HCT116 (cell line): ENCODE measurements at regions not wholly inside any gene's neighbourhood (a gene's known extent, or its start where the extent isn't known, plus 50 kb on each side); places are given as distances from the start of the nearest gene placed in this dataset.

Experiments used
- ATAC-seq: fragments of 200-7000 bp; cut with Tn5 transposase; 2 replicates; pipeline ENCODE4 v1.9.1; 2020; ENCODE audit warnings: mild to moderate bottlenecking, moderate library complexity
- BruUV-seq: library from RNA; stranded (reverse); fragments of 400-500 nt; replicated peaks from 2 replicates; lab custom pipeline; 2021; lab: Mats Ljungman, UMichigan
- CTCF ChIA-PET: fragments of 300-600 bp; sonication (Branson Sonifier 250); formaldehyde crosslinking; loops from one replicate; lab custom pipeline; 2021; ENCODE audit warnings: antibody characterized with exemption; lab: Charles Lee
- POLR2A ChIA-PET: fragments of 300-600, 350-600 bp; sonication (Branson Sonifier 250); formaldehyde crosslinking; loops from one replicate; lab custom pipeline; 2021; ENCODE audit warnings: antibody characterized with exemption; lab: Charles Lee
- RAD21 ChIA-PET, 2 experiments: fragments of 300-600 bp; sonication (Branson Sonifier 250); formaldehyde crosslinking; loops; one replicate each; lab custom pipeline; 2023; ENCODE audit warnings: low total read pairs in 2 of 2; ENCODE audit not compliant: uncharacterized antibody in 2 of 2, unreplicated experiment in 2 of 2, low non-redundant PET in 1 of 2; lab: Charles Lee
- DNase-seq: peaks from one replicate; pipeline ENCODE4 v3.0.0-alpha.2; 2010; ENCODE audit warnings: low read depth, low spot score
- H2AFZ ChIP-seq: fragments of 200-600 bp; shearing (Covaris generic), sonication (generic); 2 replicates; pipeline ENCODE4 v1.6.1; 2017; ENCODE audit warnings: low read depth, mixed run types, mixed read lengths, antibody characterized with exemption, low read length; ENCODE audit not compliant: poor library complexity, severe bottlenecking
- H3K27ac ChIP-seq: 2 replicates; pipeline ENCODE4 v1.5.1; 2012; ENCODE audit warnings: low read depth, low read length
- H3K27me3 ChIP-seq: fragments of 200-600 bp; sonication (generic); 2 replicates; pipeline ENCODE4 v1.6.1; 2016; ENCODE audit warnings: mixed run types, low read length, mixed read lengths; ENCODE audit not compliant: insufficient read depth
- H3K36me3 ChIP-seq, 2 experiments: fragments of 200-500 bp in 1 of 2; fragments of 200-600 bp in 1 of 2; sonication (Bioruptor generic) in 1 of 2; sonication (generic) in 1 of 2; 2 replicates each; pipeline versions ENCODE4 v1.5.1 to v1.6.1; 2014 to 2016; ENCODE audit warnings: low read length in 2 of 2, inconsistent platforms in 1 of 2, mixed read lengths in 1 of 2, mixed run types in 1 of 2; ENCODE audit not compliant: insufficient read depth in 2 of 2, control insufficient read depth in 1 of 2
- H3K4me1 ChIP-seq, 2 experiments: fragments of 200-600 bp in 1 of 2; sonication (generic) in 1 of 2; 2 replicates each; pipeline versions ENCODE4 v1.5.1 to v1.6.1; 2012 to 2017; ENCODE audit warnings: low read length in 2 of 2, inconsistent platforms in 1 of 2, mild to moderate bottlenecking in 1 of 2, mixed read lengths in 1 of 2, mixed run types in 1 of 2, moderate library complexity in 1 of 2; ENCODE audit not compliant: insufficient read depth in 2 of 2, control insufficient read depth in 1 of 2
- H3K4me2 ChIP-seq: fragments of 200-600 bp; sonication (generic); 2 replicates; pipeline ENCODE4 v1.6.1; 2017; ENCODE audit warnings: mixed run types, low read length, mixed read lengths
- H3K4me3 ChIP-seq, 2 experiments: fragments of 200-600 bp in 1 of 2; sonication (generic) in 1 of 2; replicated peaks in 1 of 2; 2 replicates each; pipeline ENCODE4 v1.5.1; 2011 to 2016; ENCODE audit warnings: low read length in 2 of 2, control low read depth in 1 of 2, low read depth in 1 of 2, mild to moderate bottlenecking in 1 of 2, mixed read lengths in 1 of 2, mixed run types in 1 of 2
- H3K79me2 ChIP-seq: fragments of 200-600 bp; sonication (generic); 2 replicates; pipeline ENCODE4 v1.6.1; 2017; ENCODE audit warnings: mild to moderate bottlenecking, mixed run types, low read length, moderate library complexity, mixed read lengths; ENCODE audit not compliant: insufficient read depth
- H3K9ac ChIP-seq: fragments of 200-600 bp; sonication (generic); 2 replicates; pipeline ENCODE4 v1.6.1; 2016; ENCODE audit warnings: low read length, mixed read lengths
- H3K9me2 ChIP-seq: fragments of 200-600 bp; sonication (generic), shearing (Covaris generic); 2 replicates; pipeline ENCODE4 v1.6.1; 2017; ENCODE audit warnings: mixed run types, mild to moderate bottlenecking, moderate library complexity; ENCODE audit not compliant: insufficient read depth
- H3K9me3 ChIP-seq, 2 experiments: fragments of 200-500 bp in 1 of 2; fragments of 200-600 bp in 1 of 2; sonication (Bioruptor generic) in 1 of 2; sonication (generic) in 1 of 2; 2 replicates each; pipeline ENCODE4 v1.6.1; 2014 to 2017; ENCODE audit warnings: low read length in 2 of 2, mixed read lengths in 2 of 2, inconsistent platforms in 1 of 2, low read depth in 1 of 2, mild to moderate bottlenecking in 1 of 2, mixed run types in 1 of 2, moderate library complexity in 1 of 2; ENCODE audit not compliant: control insufficient read depth in 1 of 2, insufficient read depth in 1 of 2
- H4K20me1 ChIP-seq: fragments of 200-600 bp; sonication (generic), shearing (Covaris generic); 2 replicates; pipeline ENCODE4 v1.6.1; 2017; ENCODE audit warnings: mixed run types, mild to moderate bottlenecking, moderate library complexity; ENCODE audit not compliant: insufficient read depth
- CBX3 ChIP-seq: IDR thresholded peaks from 2 replicates; pipeline ENCODE4 v1.6.1; 2012; ENCODE audit warnings: low read depth
- ELF1 ChIP-seq: IDR thresholded peaks from 2 replicates; pipeline ENCODE4 v1.6.1; 2012; ENCODE audit warnings: low read depth, borderline replicate concordance
- EZH2 ChIP-seq: fragments of 200-600 bp; sonication (generic); IDR thresholded peaks from 2 replicates; pipeline ENCODE4 v1.6.1; 2017; ENCODE audit warnings: antibody characterized with exemption, mixed run types
- FOSL1 ChIP-seq: IDR thresholded peaks from 2 replicates; pipeline ENCODE4 v1.6.1; 2012; ENCODE audit warnings: low read depth
- JUND ChIP-seq: IDR thresholded peaks from 2 replicates; pipeline ENCODE4 v1.6.1; 2012
- POLR2A ChIP-seq: IDR thresholded peaks from 2 replicates; pipeline ENCODE4 v1.7.0; 2011; ENCODE audit warnings: borderline replicate concordance; ENCODE audit not compliant: insufficient read depth, insufficient read length; ENCODE audit errors: extremely low read depth
- POLR2AphosphoS5 ChIP-seq: IDR thresholded peaks from 2 replicates; pipeline ENCODE4 v1.6.1; 2011; ENCODE audit warnings: mild to moderate bottlenecking, low read depth, low read length, moderate library complexity
- RAD21 ChIP-seq: IDR thresholded peaks from 2 replicates; pipeline ENCODE4 v1.6.1; 2012; ENCODE audit warnings: low read depth, mild to moderate bottlenecking
- REST ChIP-seq: IDR thresholded peaks from 2 replicates; pipeline ENCODE4 v1.6.1; 2012; ENCODE audit warnings: low read depth
- SIN3A ChIP-seq: IDR thresholded peaks from 2 replicates; pipeline ENCODE4 v1.6.1; 2012; ENCODE audit warnings: low read depth
- SRF ChIP-seq: IDR thresholded peaks from 2 replicates; pipeline ENCODE4 v1.6.1; 2012; ENCODE audit warnings: low read depth
- YY1 ChIP-seq: IDR thresholded peaks from 2 replicates; pipeline ENCODE4 v1.6.1; 2011; ENCODE audit warnings: low read length, low read depth, moderate library complexity, mild to moderate bottlenecking; ENCODE audit not compliant: insufficient replicate concordance; ENCODE audit errors: extremely low read depth
- ZBTB33 ChIP-seq: IDR thresholded peaks from 2 replicates; pipeline ENCODE4 v1.6.1; 2011; ENCODE audit warnings: mild to moderate bottlenecking, low read length, moderate library complexity; ENCODE audit not compliant: insufficient replicate concordance; ENCODE audit errors: extremely low read depth
- ZFX ChIP-seq: fragments of 450-650 bp; IDR thresholded peaks from 2 replicates; pipeline ENCODE4 v1.6.1; 2017
- ZNF274 ChIP-seq: fragments of 200-500 bp; sonication (Bioruptor generic); IDR thresholded peaks from 2 replicates; pipeline ENCODE4 v1.6.1; 2014; ENCODE audit warnings: mild to moderate bottlenecking, low read depth, low read length, inconsistent platforms
- intact Hi-C: fragments of 100-400 bp; cut with micrococcal nuclease; formaldehyde crosslinking; loops from 2 replicates; pipeline ENCODE4 v1.10.0; 2022

GRCh38 chr2:118748245-118748885, 99.1 kb downstream of the EN1 start:
- ChIA-PET CTCF (no interaction called here), RAD21 (no interaction called here), POLR2A (no interaction called here)
- no peak overlapping the region for H3K4me2 ChIP-seq
- H3K9ac ChIP-seq: no peak overlapping the region
- no peaks in the 10 kb centered on the region for H3K27me3 ChIP-seq
- no peaks in the 10 kb centered on the region for H3K36me3 ChIP-seq
- intact Hi-C loops: no loop called here
- TF ChIP-seq EZH2 (no peak), ZFX (no peak)
- no peak overlapping the region for H2AFZ ChIP-seq
- no peaks in the 10 kb centered on the region for H3K9me2 ChIP-seq
- DNase-seq: no peak
- H4K20me1 ChIP-seq: no peaks in the 10 kb centered on the region
- H3K4me1 ChIP-seq: no peaks in the 10 kb centered on the region
- no peaks in the 10 kb centered on the region for H3K79me2 ChIP-seq
- no peak for ATAC-seq
- H3K9me3 ChIP-seq: peaks cover 3 to 9% of the 10 kb centered on the region in 2 experiments; a peak in 2 of 4 replicates
- no peak overlapping the region for H3K27ac ChIP-seq
- no peak overlapping the region for H3K4me3 ChIP-seq
- BruUV-seq: no TSS peak

GRCh38 chr2:118747637-118748036, 99.8 kb downstream of the EN1 start:
- no peak overlapping the region for H3K27ac ChIP-seq
- no peaks in the 10 kb centered on the region for H3K9me2 ChIP-seq
- H3K9ac ChIP-seq: no peak overlapping the region
- intact Hi-C loops: no loop called here
- no peak overlapping the region for H3K4me2 ChIP-seq
- BruUV-seq: no TSS peak
- peaks cover 3 to 9% of the 10 kb centered on the region in 2 experiments; a peak in 2 of 4 replicates for H3K9me3 ChIP-seq
- ChIA-PET RAD21 (no interaction called here), CTCF (no interaction called here), POLR2A (no interaction called here)
- H3K27me3 ChIP-seq: no peaks in the 10 kb centered on the region
- H3K79me2 ChIP-seq: no peaks in the 10 kb centered on the region
- ATAC-seq: no peak
- DNase-seq: no peak
- H3K4me1 ChIP-seq: no peaks in the 10 kb centered on the region
- TF ChIP-seq ZNF274: no peak
- TF ChIP-seq CBX3: no peak
- TF ChIP-seq EZH2: no peak
- no peak for TF ChIP-seq REST
- TF ChIP-seq ELF1: no peak
- no peak for TF ChIP-seq POLR2AphosphoS5
- TF ChIP-seq FOSL1: no peak
- TF ChIP-seq RAD21: no peak
- TF ChIP-seq ZFX: no peak
- no peak for TF ChIP-seq JUND
- TF ChIP-seq SRF: no peak
- no peak for TF ChIP-seq ZBTB33
- TF ChIP-seq YY1: no peak
- TF ChIP-seq SIN3A: no peak
- TF ChIP-seq POLR2A: no peak
- H2AFZ ChIP-seq: no peak overlapping the region
- H3K36me3 ChIP-seq: no peaks in the 10 kb centered on the region
- H4K20me1 ChIP-seq: no peaks in the 10 kb centered on the region
- no peak overlapping the region for H3K4me3 ChIP-seq
